K562 (cell line): ENCODE measurements at regions not wholly inside any gene's neighbourhood (a gene's known extent, or its start where the extent isn't known, plus 50 kb on each side); places are given as distances from the start of the nearest gene placed in this dataset.

ENCODE experiments used
- ATAC-seq: fragments of 200-7000 bp; cut with Tn5 transposase; 3 replicates; pipeline ENCODE4 v1.9.1; 2020; ENCODE audit warnings: moderate library complexity
- BruUV-seq: library from RNA; stranded (reverse); fragments of 400-500 nt; replicated peaks from 2 replicates; lab custom pipeline; 2021; lab: Mats Ljungman, UMichigan
- CTCF ChIA-PET: fragments of 300-600 bp; formaldehyde crosslinking; extraction: SDS; loops from one replicate; lab custom pipeline; 2021; ENCODE audit warnings: low intra/inter-chr PET ratio; lab: Yijun Ruan, JAX
- POLR2A ChIA-PET: fragments of 300-600, 350-650 bp; sonication (Branson Sonifier 250); formaldehyde crosslinking; extraction: SDS; loops from one replicate; lab custom pipeline; 2021; ENCODE audit warnings: antibody characterized with exemption, inconsistent platforms; lab: Yijun Ruan, JAX
- DNase-seq, 4 experiments: peaks; one replicate each; pipeline versions ENCODE4 v3.0.0 to v3.0.0-alpha.2; 2011 to 2018; ENCODE audit warnings: low spot score in 3 of 4, mixed read lengths in 3 of 4; ENCODE audit errors: extremely low read depth in 1 of 4
- FAIRE-seq: peaks from 2 replicates; lab custom pipeline; 2011; peaks lifted over from hg19 to GRCh38; lab: Jason Lieb, UNC
- H2AFZ ChIP-seq: 2 replicates; pipeline ENCODE4 v1.6.0; 2011; ENCODE audit warnings: low read depth, low read length, control low read depth, inconsistent platforms
- H3K27ac ChIP-seq: fragments of 200-600 bp; 3 replicates; pipeline ENCODE4 v1.8.0; 2011; ENCODE audit warnings: low read depth, mild to moderate bottlenecking, control low read depth, inconsistent platforms, low read length, moderate library complexity, mixed read lengths; ENCODE audit errors: extremely low read depth
- H3K27me3 ChIP-seq, 2 experiments: fragments of 300-600 bp in 1 of 2; 2 replicates in 1 of 2; 3 replicates in 1 of 2; pipeline versions ENCODE4 v1.6.0 to v1.8.0; 2011; ENCODE audit warnings: inconsistent platforms in 2 of 2, low read length in 2 of 2, mild to moderate bottlenecking in 1 of 2, mixed read lengths in 1 of 2, moderate library complexity in 1 of 2; ENCODE audit not compliant: control insufficient read depth in 2 of 2, insufficient read depth in 2 of 2
- H3K36me3 ChIP-seq: fragments of 300-600 bp; 3 replicates; pipeline ENCODE4 v1.8.0; 2011; ENCODE audit warnings: mild to moderate bottlenecking, low read length, inconsistent platforms; ENCODE audit not compliant: control insufficient read depth, insufficient read depth
- H3K4me1 ChIP-seq, 2 experiments: fragments of 200-600 bp in 1 of 2; replicated peaks in 1 of 2; 2 replicates in 1 of 2; 3 replicates in 1 of 2; pipeline versions ENCODE4 v1.5.1 to v1.8.0; 2011; ENCODE audit warnings: inconsistent platforms in 2 of 2, low read length in 2 of 2, mild to moderate bottlenecking in 1 of 2, mixed read lengths in 1 of 2, moderate library complexity in 1 of 2; ENCODE audit not compliant: control insufficient read depth in 2 of 2, insufficient read depth in 2 of 2
- H3K4me2 ChIP-seq: 2 replicates; pipeline ENCODE4 v1.6.1; 2011; ENCODE audit warnings: low read length, control low read depth, inconsistent platforms, mixed read lengths; ENCODE audit not compliant: insufficient read depth
- H3K4me3 ChIP-seq: fragments of 200-600 bp; sonication (generic), shearing (Covaris generic); 2 replicates; pipeline ENCODE4 v1.5.1; 2016; ENCODE audit warnings: control low read depth, inconsistent platforms
- H3K79me2 ChIP-seq: fragments of 200-600 bp; 3 replicates; pipeline ENCODE4 v1.8.0; 2011; ENCODE audit warnings: low read length, inconsistent platforms; ENCODE audit not compliant: control insufficient read depth, insufficient read depth
- H3K9ac ChIP-seq, 2 experiments: 2 replicates each; pipeline versions ENCODE4 v1.6.0 to v1.6.1; 2011; ENCODE audit warnings: low read depth in 2 of 2, low read length in 2 of 2, control low read depth in 1 of 2, inconsistent platforms in 1 of 2, mild to moderate bottlenecking in 1 of 2, mixed read lengths in 1 of 2; ENCODE audit not compliant: insufficient read depth in 1 of 2
- H3K9me1 ChIP-seq: one replicate; pipeline ENCODE4 v1.6.0; 2011; ENCODE audit warnings: inconsistent platforms, mild to moderate bottlenecking, low read length, moderate library complexity; ENCODE audit not compliant: control insufficient read depth, insufficient read depth
- H3K9me3 ChIP-seq: replicated peaks from 2 replicates; pipeline ENCODE4 v1.5.1; 2011; ENCODE audit warnings: low read depth, low read length, inconsistent platforms; ENCODE audit not compliant: control insufficient read depth, insufficient read depth
- H4K20me1 ChIP-seq: replicated peaks from 2 replicates; pipeline ENCODE4 v1.6.1; 2011; ENCODE audit warnings: low read length, inconsistent platforms, mixed read lengths; ENCODE audit not compliant: control insufficient read depth, insufficient read depth
- CHCHD3 ChIP-seq: fragments of 250-450 bp; sonication (Bioruptor Pico); IDR thresholded peaks from 2 replicates; pipeline ENCODE4 v2.1.2; 2022; ENCODE audit warnings: mild to moderate bottlenecking
- E4F1 ChIP-seq: fragments of 250-450 bp; sonication (Bioruptor Pico); IDR thresholded peaks from 2 replicates; pipeline ENCODE4 v1.5.0; 2021; ENCODE audit warnings: mild to moderate bottlenecking, borderline replicate concordance
- ETV5 ChIP-seq: sonication (generic); formaldehyde crosslinking; IDR thresholded peaks from 2 replicates; pipeline ENCODE4 v1.4.0; 2020; ENCODE audit warnings: low read depth, mild to moderate bottlenecking, missing genetic modification reagents
- ETV6 ChIP-seq, 3 experiments: fragments of 150-350 bp in 1 of 3; sonication (generic) in 1 of 3; formaldehyde crosslinking in 1 of 3; IDR thresholded peaks; 2 replicates each; pipeline versions ENCODE4 v1.6.1 to v1.8.0; 2014 to 2022; ENCODE audit warnings: borderline replicate concordance in 2 of 3, low read depth in 2 of 3, antibody characterized with exemption in 1 of 3, low read length in 1 of 3, mild to moderate bottlenecking in 1 of 3, missing genetic modification reagents in 1 of 3
- HDAC3 ChIP-seq: fragments of 450-650 bp; IDR thresholded peaks from 2 replicates; pipeline ENCODE4 v1.6.1; 2018; ENCODE audit warnings: borderline replicate concordance, mild to moderate bottlenecking, moderate library complexity; ENCODE audit not compliant: partially characterized antibody
- HMGN3 ChIP-seq: IDR thresholded peaks from 2 replicates; pipeline ENCODE4 v1.6.1; 2011; ENCODE audit warnings: borderline replicate concordance, low read depth, mild to moderate bottlenecking, mixed read lengths, low read length; ENCODE audit not compliant: insufficient read length; ENCODE audit errors: extremely low read depth
- HOXB6 ChIP-seq: fragments of 250-450 bp; sonication (Bioruptor Pico); IDR thresholded peaks from 2 replicates; pipeline ENCODE4 v1.5.1; 2022; ENCODE audit warnings: mild to moderate bottlenecking, borderline replicate concordance
- MTA1 ChIP-seq: fragments of 450-650 bp; IDR thresholded peaks from 2 replicates; pipeline ENCODE4 v1.6.1; 2017; ENCODE audit warnings: borderline replicate concordance
- PCBP2 ChIP-seq: fragments of 200-400 bp; formaldehyde crosslinking; IDR thresholded peaks from 2 replicates; pipeline ENCODE4 v1.6.1; 2018; ENCODE audit warnings: low read length, low read depth, mild to moderate bottlenecking, moderate library complexity; ENCODE audit not compliant: poor library complexity, severe bottlenecking
- PTRF ChIP-seq: fragments of 450-650 bp; IDR thresholded peaks from 2 replicates; pipeline ENCODE4 v1.6.1; 2016; ENCODE audit warnings: mild to moderate bottlenecking, missing genetic modification characterization, missing compliant biosample characterization
- RBM17 ChIP-seq: fragments of 200-400 bp; formaldehyde crosslinking; IDR thresholded peaks from 2 replicates; pipeline ENCODE4 v1.6.1; 2017; ENCODE audit warnings: low read depth, mild to moderate bottlenecking, low read length, borderline replicate concordance
- RBM34 ChIP-seq: fragments of 200-400 bp; formaldehyde crosslinking; IDR thresholded peaks from 2 replicates; pipeline ENCODE4 v1.6.1; 2018; ENCODE audit warnings: low read length, borderline replicate concordance; ENCODE audit not compliant: insufficient read depth
- SMAD1 ChIP-seq: fragments of 150-350 bp; IDR thresholded peaks from 2 replicates; pipeline ENCODE4 v1.6.1; 2014; ENCODE audit warnings: low read length, low read depth; ENCODE audit not compliant: partially characterized antibody
- SMARCE1 ChIP-seq: fragments of 450-650 bp; IDR thresholded peaks from 2 replicates; pipeline ENCODE4 v1.7.1; 2016; ENCODE audit warnings: mild to moderate bottlenecking
- ZFP30 ChIP-seq: fragments of 250-450 bp; sonication (Bioruptor Pico); IDR thresholded peaks from 2 replicates; pipeline ENCODE4 v1.8.0; 2022; ENCODE audit warnings: moderate library complexity, mild to moderate bottlenecking, inconsistent platforms, borderline replicate concordance
- WGBS: fragments of 100-300 bp; shearing (Covaris generic); methylation state at CpG from one replicate; pipeline ENCODE4 v1.1.6; 2016; ENCODE audit warnings: low coverage, mixed read lengths; ENCODE audit not compliant: insufficient coverage; ENCODE audit errors: missing lambda C conversion rate; 5-methylcytosine and 5-hydroxymethylcytosine counted together
- in situ Hi-C: fragments of 300-500 bp; cut with MboI; formaldehyde crosslinking; loops from 4 replicates; pipeline ENCODE4 v1.15.0; 2018; ENCODE audit warnings: inconsistent platforms, mixed read lengths
- intact Hi-C: fragments of 100-400 bp; cut with micrococcal nuclease; formaldehyde crosslinking; loops from 2 replicates; pipeline ENCODE4 v1.14.2; 2022
- TF ChIP-seq, protein P1 (sequence below): fragments of 450-650 bp; IDR thresholded peaks from 2 replicates; pipeline ENCODE4 v1.6.1; 2016; ENCODE audit warnings: missing biosample characterization, missing genetic modification characterization

- Histone ChIP-seq H3K79me2 (no peaks in the 10 kb centered on the region), H4K20me1 (no peaks in the 10 kb centered on the region), H3K9me1 (no peaks in the 10 kb centered on the region), H3K27ac (no peak overlapping the region), H3K9ac (no peak overlapping the region), H3K36me3 (no peaks in the 10 kb centered on the region), H3K4me1 (no peaks in the 10 kb centered on the region), H3K4me2 (no peak overlapping the region), H3K27me3 (no peaks in the 10 kb centered on the region), H3K4me3 (no peak overlapping the region), H2AFZ (no peak overlapping the region), H3K9me3 (no peaks in the 10 kb centered on the region)
- ChIA-PET POLR2A (no interaction called here), CTCF (no interaction called here)
- ATAC-seq (no peak), DNase-seq (no peak), FAIRE-seq (no peak)
- WGBS: 0% methylated on average over 2 of the region's 2 CpGs
- TF ChIP-seq MTA1 (no peak), SMARCE1 (no peak), SMAD1 (no peak), RBM17 (no peak), ETV5 (CRISPR knock-in tag) (no peak), CHCHD3 (CRISPR knock-in tag) (no peak), HOXB6 (CRISPR knock-in tag) (no peak), HMGN3 (no peak), ETV6 (IDR thresholded peaks at IDR 0.05; ENCODE audit: borderline replicate concordance in 1 of 2, low read depth in 2 of 2, low read length in 1 of 2) (no peak), ETV6 (CRISPR knock-in tag; IDR thresholded peaks at IDR 0.05; ENCODE audit: borderline replicate concordance) (no peak), PTRF (tag) (no peak), ZFP30 (CRISPR knock-in tag) (no peak), PCBP2 (no peak), E4F1 (CRISPR knock-in tag) (no peak), RBM34 (no peak), HDAC3 (no peak)
- TF ChIP-seq, protein P1, sequence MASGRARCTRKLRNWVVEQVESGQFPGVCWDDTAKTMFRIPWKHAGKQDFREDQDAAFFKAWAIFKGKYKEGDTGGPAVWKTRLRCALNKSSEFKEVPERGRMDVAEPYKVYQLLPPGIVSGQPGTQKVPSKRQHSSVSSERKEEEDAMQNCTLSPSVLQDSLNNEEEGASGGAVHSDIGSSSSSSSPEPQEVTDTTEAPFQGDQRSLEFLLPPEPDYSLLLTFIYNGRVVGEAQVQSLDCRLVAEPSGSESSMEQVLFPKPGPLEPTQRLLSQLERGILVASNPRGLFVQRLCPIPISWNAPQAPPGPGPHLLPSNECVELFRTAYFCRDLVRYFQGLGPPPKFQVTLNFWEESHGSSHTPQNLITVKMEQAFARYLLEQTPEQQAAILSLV (tag): no peak
- in situ Hi-C loops: no loop called here
- no TSS peak for BruUV-seq
- intact Hi-C loops: no loop called here
Measured at GRCh38 chr2:187922846-187923245, 368.6 kb upstream of the TFPI start.
